ENCODE measurements at regions not wholly inside any gene's neighbourhood (a gene's known extent, or its start where the extent isn't known, plus 50 kb on each side); places are given as distances from the start of the nearest gene placed in this dataset.

GRCh38 chr21:41557884-41558283 is 49.9 kb upstream of the TMPRSS2 start:
- Histone ChIP-seq H2BK5ac (ENCODE audit: low read depth, low read length) (no peak overlapping the region), H3K9me3 (ENCODE audit: insufficient read depth in 2 of 2, low read depth in 1 of 2, low read length in 1 of 2) (no peaks in the 10 kb centered on the region), H4K5ac (ENCODE audit: insufficient read length, low read depth, low read length) (no peak overlapping the region), H2BK15ac (ENCODE audit: low read length) (no peak overlapping the region), H2AFZ (ENCODE audit: low read length) (no peak overlapping the region), H4K20me1 (replicated peaks in 1 of 2; ENCODE audit: control insufficient read depth in 1 of 2, insufficient read depth in 2 of 2, low read length in 2 of 2) (no peaks in the 10 kb centered on the region), H3K27ac (ENCODE audit: low read depth, low read length) (no peak overlapping the region), H3K79me1 (ENCODE audit: low read depth, low read length) (no peaks in the 10 kb centered on the region), H3K23me2 (ENCODE audit: low read depth, low read length) (no peaks in the 10 kb centered on the region), H3K4me2 (ENCODE audit: insufficient read depth in 1 of 2, low read depth in 2 of 2, low read length in 2 of 2) (no peak overlapping the region), H3K27me3 (replicated peaks in 1 of 4; ENCODE audit: control insufficient read depth in 3 of 4, extremely low read depth in 1 of 4, insufficient read depth in 3 of 4, low read length in 3 of 4) (no peaks in the 10 kb centered on the region; a peak in 1 of 7 replicates), H3K18ac (ENCODE audit: extremely low read depth, low read length) (no peak overlapping the region), H2BK20ac (ENCODE audit: low read length) (no peak overlapping the region), H3K56ac (replicated peaks; ENCODE audit: insufficient read length, low read depth, low read length) (no peak overlapping the region), H3K4ac (replicated peaks; ENCODE audit: insufficient read length, low read depth, low read length) (no peak overlapping the region), H4K91ac (replicated peaks; ENCODE audit: insufficient read length, low read length) (no peak overlapping the region), H2BK12ac (ENCODE audit: low read depth, low read length) (no peak overlapping the region), H4K8ac (ENCODE audit: extremely low read depth, insufficient read depth, low read length) (no peak overlapping the region), H3K4me3 (ENCODE audit: extremely low read depth in 1 of 4, insufficient read depth in 2 of 4, low read depth in 3 of 4, low read length in 4 of 4) (no peak overlapping the region), H3K36me3 (ENCODE audit: control insufficient read depth in 2 of 4, insufficient read depth in 4 of 4, low read length in 3 of 4) (no peaks in the 10 kb centered on the region), H2AK5ac (ENCODE audit: low read depth, low read length) (no peak overlapping the region), H3K23ac (ENCODE audit: insufficient read length) (no peak overlapping the region), H3K79me2 (ENCODE audit: control insufficient read depth in 1 of 2, insufficient read depth in 2 of 2, low read length in 2 of 2) (no peaks in the 10 kb centered on the region), H2BK120ac (replicated peaks; ENCODE audit: low read depth, low read length) (no peak overlapping the region), H3K4me1 (replicated peaks in 1 of 4; ENCODE audit: control insufficient read depth in 3 of 4, insufficient read depth in 4 of 4, low read length in 3 of 4) (peaks cover 0 to 4% (median under 1%) of the 10 kb centered on the region in 4 experiments; a peak in 4 of 7 replicates), H3K9ac (replicated peaks in 1 of 4; ENCODE audit: extremely low read depth in 1 of 4, low read depth in 3 of 4, low read length in 3 of 4) (no peak overlapping the region), H3K14ac (ENCODE audit: insufficient read length) (no peak overlapping the region)
- ChIA-PET POLR2A (ENCODE audit: partially characterized antibody) (no interaction called here), CTCF (ENCODE audit: partially characterized antibody) (interaction anchor here (0.7 kb wide), 1 partner anchor 1437 kb away, joined by 3 read pairs; no protein-coding TSS in a partner anchor)
- no peak for FAIRE-seq
- whole genome bisulfite sequencing, 2 experiments (ENCODE audit: extremely low coverage in 1 of 2, insufficient coverage in 1 of 2, insufficient read length in 1 of 2, insufficient replicate concordance in 2 of 2, low coverage in 1 of 2, low lambda C conversion rate in 2 of 2, missing lambda C conversion rate in 1 of 2) = 87% methylated on average over 6 of the region's 6 CpGs; no CpG with 5 or more reads in 1 of the 2 experiments
- TF ChIP-seq CBX5 (IDR thresholded peaks at IDR 0.05; ENCODE audit: low read depth, low read length) (no peak), ZNF274 (IDR thresholded peaks at IDR 0.05; ENCODE audit: borderline replicate concordance, extremely low read depth, low read length) (no peak), NANOG (IDR thresholded peaks at IDR 0.05; ENCODE audit: insufficient read depth, low read depth, low read length, poor library complexity, severe bottlenecking) (no peak), CREB1 (IDR thresholded peaks at IDR 0.05) (no peak), SRF (IDR thresholded peaks at IDR 0.05; ENCODE audit: low read depth, low read length) (no peak), CHD2 (IDR thresholded peaks at IDR 0.05; ENCODE audit: low read length) (no peak), POLR2A (IDR thresholded peaks at IDR 0.05; ENCODE audit: control extremely low read depth in 1 of 2, low read depth in 2 of 2, low read length in 2 of 2) (no peak), RBBP5 (IDR thresholded peaks at IDR 0.05; ENCODE audit: borderline replicate concordance, low read depth, low read length) (no peak), EGR1 (IDR thresholded peaks at IDR 0.05; ENCODE audit: borderline replicate concordance, low read depth, low read length) (no peak), SIX5 (IDR thresholded peaks at IDR 0.05; ENCODE audit: low read depth, low read length) (no peak)
- DNase-seq (ENCODE audit: low read depth in 1 of 2, low spot score in 2 of 2) = no peak

All from H1 (cell line).